H9 (cell line): ENCODE measurements at regions not wholly inside any gene's neighbourhood (a gene's known extent, or its start where the extent isn't known, plus 50 kb on each side); places are given as distances from the start of the nearest gene placed in this dataset.

Experiments
- DNase-seq: peaks from one replicate; pipeline ENCODE4 v3.0.0-alpha.2; 2017
- H2AFZ ChIP-seq: one replicate; pipeline ENCODE4 v1.6.1; 2013; ENCODE audit warnings: mild to moderate bottlenecking, low read length, control low read depth, moderate library complexity
- H2AK5ac ChIP-seq: 2 replicates; pipeline ENCODE4 v1.6.1; 2013; ENCODE audit warnings: low read length, control low read depth, mixed read lengths; ENCODE audit not compliant: insufficient read length
- H2BK120ac ChIP-seq: one replicate; pipeline ENCODE4 v1.6.1; 2013; ENCODE audit warnings: low read depth, mild to moderate bottlenecking, low read length, control low read depth, inconsistent platforms; ENCODE audit not compliant: poor library complexity, severe bottlenecking
- H2BK12ac ChIP-seq: 2 replicates; pipeline ENCODE4 v1.6.1; 2013; ENCODE audit warnings: low read length, control low read depth, mixed read lengths, low read depth; ENCODE audit not compliant: insufficient read length
- H2BK15ac ChIP-seq: 2 replicates; pipeline ENCODE4 v1.6.1; 2013; ENCODE audit warnings: low read depth, low read length, control low read depth
- H2BK20ac ChIP-seq: one replicate; pipeline ENCODE4 v1.6.1; 2013; ENCODE audit warnings: low read depth, mild to moderate bottlenecking, low read length, control low read depth, inconsistent platforms; ENCODE audit not compliant: poor library complexity, severe bottlenecking
- H2BK5ac ChIP-seq: 2 replicates; pipeline ENCODE4 v1.6.1; 2013; ENCODE audit warnings: low read length, control low read depth, mixed read lengths; ENCODE audit not compliant: insufficient read length
- H3K14ac ChIP-seq: 2 replicates; pipeline ENCODE4 v1.6.1; 2013; ENCODE audit warnings: low read length, control low read depth; ENCODE audit not compliant: insufficient read depth
- H3K18ac ChIP-seq: 2 replicates; pipeline ENCODE4 v1.6.1; 2013; ENCODE audit warnings: low read depth, mild to moderate bottlenecking, mixed read lengths, low read length, control low read depth; ENCODE audit not compliant: insufficient read length
- H3K23ac ChIP-seq: 2 replicates; pipeline ENCODE4 v1.6.1; 2013; ENCODE audit warnings: low read length, control low read depth, mixed read lengths, low read depth; ENCODE audit not compliant: insufficient read length
- H3K23me2 ChIP-seq: 2 replicates; pipeline ENCODE4 v1.6.1; 2013; ENCODE audit warnings: low read depth, mild to moderate bottlenecking, mixed read lengths, low read length, control low read depth; ENCODE audit not compliant: insufficient read length, poor library complexity, severe bottlenecking
- H3K27ac ChIP-seq: 2 replicates; pipeline ENCODE4 v1.5.1; 2013; ENCODE audit warnings: low read length, control low read depth, mixed read lengths, low read depth; ENCODE audit not compliant: insufficient read length
- H3K27me3 ChIP-seq: 2 replicates; pipeline ENCODE4 v1.6.1; 2013; ENCODE audit warnings: low read length, control low read depth, inconsistent platforms; ENCODE audit not compliant: insufficient read depth
- H3K4ac ChIP-seq: 2 replicates; pipeline ENCODE4 v1.6.1; 2013; ENCODE audit warnings: low read depth, mild to moderate bottlenecking, control low read depth, inconsistent platforms, low read length, moderate library complexity
- H3K4me1 ChIP-seq: 2 replicates; pipeline ENCODE4 v1.6.1; 2013; ENCODE audit warnings: low read length, control low read depth, inconsistent platforms; ENCODE audit not compliant: insufficient read depth
- H3K4me2 ChIP-seq: 2 replicates; pipeline ENCODE4 v1.6.1; 2013; ENCODE audit warnings: low read length, control low read depth, mixed read lengths; ENCODE audit not compliant: insufficient read length, insufficient read depth
- H3K56ac ChIP-seq: 2 replicates; pipeline ENCODE4 v1.6.1; 2013; ENCODE audit warnings: low read depth, mild to moderate bottlenecking, mixed read lengths, low read length, control low read depth; ENCODE audit not compliant: insufficient read length
- H3K79me1 ChIP-seq: 2 replicates; pipeline ENCODE4 v1.6.1; 2013; ENCODE audit warnings: low read depth, mild to moderate bottlenecking, moderate library complexity, low read length, control low read depth, inconsistent platforms; ENCODE audit not compliant: insufficient read depth, poor library complexity, severe bottlenecking
- H3K79me2 ChIP-seq: 2 replicates; pipeline ENCODE4 v1.6.1; 2013; ENCODE audit warnings: low read length, control low read depth, inconsistent platforms; ENCODE audit not compliant: insufficient read depth
- H3K9ac ChIP-seq: 2 replicates; pipeline ENCODE4 v1.6.1; 2013; ENCODE audit warnings: low read length, control low read depth, mixed read lengths; ENCODE audit not compliant: insufficient read length; ENCODE audit errors: extremely low read depth
- H3K9me3 ChIP-seq: one replicate; pipeline ENCODE4 v1.6.1; 2013; ENCODE audit warnings: low read depth, low read length, inconsistent platforms; ENCODE audit not compliant: control insufficient read depth
- H3T11ph ChIP-seq: one replicate; pipeline ENCODE4 v1.6.1; 2013; ENCODE audit warnings: mild to moderate bottlenecking, low read length, control low read depth, inconsistent platforms
- H4K20me1 ChIP-seq: one replicate; pipeline ENCODE4 v1.6.1; 2013; ENCODE audit not compliant: control insufficient read depth, insufficient read length, insufficient read depth
- H4K5ac ChIP-seq: 2 replicates; pipeline ENCODE4 v1.6.1; 2013; ENCODE audit warnings: low read depth, mild to moderate bottlenecking, mixed read lengths, low read length, control low read depth; ENCODE audit not compliant: insufficient read length
- H4K8ac ChIP-seq: replicated peaks from 2 replicates; pipeline ENCODE4 v1.6.1; 2013; ENCODE audit warnings: low read length, control low read depth, mixed read lengths, low read depth; ENCODE audit not compliant: insufficient read length
- H4K91ac ChIP-seq: 2 replicates; pipeline ENCODE4 v1.6.1; 2013; ENCODE audit warnings: low read depth, mild to moderate bottlenecking, moderate library complexity, mixed read lengths, low read length, control low read depth; ENCODE audit not compliant: insufficient read length
- H3K27ac Mint-ChIP-seq, 3 experiments: 2 replicates in 2 of 3; 3 replicates in 1 of 3; pipeline ENCODE4 v1.8.0; 2020 to 2021; ENCODE audit warnings: mixed read lengths in 3 of 3, mild to moderate bottlenecking in 1 of 3, moderate library complexity in 1 of 3
- H3K27me3 Mint-ChIP-seq: 2 replicates; pipeline ENCODE4 v1.8.0; 2021; ENCODE audit warnings: low read depth, mild to moderate bottlenecking, moderate library complexity, mixed read lengths
- H3K36me3 Mint-ChIP-seq, 3 experiments: 2 replicates in 2 of 3; 3 replicates in 1 of 3; pipeline ENCODE4 v1.8.0; 2020 to 2021; ENCODE audit warnings: low read depth in 3 of 3, mixed read lengths in 3 of 3; ENCODE audit not compliant: insufficient read depth in 1 of 3
- H3K4me1 Mint-ChIP-seq, 2 experiments: 2 replicates each; pipeline ENCODE4 v1.8.0; 2020; ENCODE audit warnings: mixed read lengths in 2 of 2
- H3K4me3 Mint-ChIP-seq, 2 experiments: 2 replicates in 1 of 2; 3 replicates in 1 of 2; pipeline ENCODE4 v1.8.0; 2020 to 2021; ENCODE audit warnings: mild to moderate bottlenecking in 2 of 2, mixed read lengths in 2 of 2, moderate library complexity in 1 of 2
- H3K9me3 Mint-ChIP-seq, 2 experiments: 2 replicates in 1 of 2; 3 replicates in 1 of 2; pipeline ENCODE4 v1.8.0; 2020; ENCODE audit warnings: mild to moderate bottlenecking in 2 of 2, mixed read lengths in 2 of 2, moderate library complexity in 1 of 2
- WGBS: extraction: QIAGEN DNeasy Blood & Tissue Kit; methylation state at CpG from one replicate; pipeline ENCODE4 v1.1.7; 2013; ENCODE audit warnings: missing lambda C conversion rate, low lambda C conversion rate, mixed read lengths; ENCODE audit not compliant: insufficient read length; ENCODE audit errors: extremely low coverage; 5-methylcytosine and 5-hydroxymethylcytosine counted together
- TF ChIP-seq, protein P1 (sequence below): fragments of 200-600 bp; sonication (generic); conservative IDR thresholded peaks from 3 replicates; pipeline ENCODE4 v1.8.0; 2021; ENCODE audit warnings: antibody characterized with exemption, mild to moderate bottlenecking

DNA sequence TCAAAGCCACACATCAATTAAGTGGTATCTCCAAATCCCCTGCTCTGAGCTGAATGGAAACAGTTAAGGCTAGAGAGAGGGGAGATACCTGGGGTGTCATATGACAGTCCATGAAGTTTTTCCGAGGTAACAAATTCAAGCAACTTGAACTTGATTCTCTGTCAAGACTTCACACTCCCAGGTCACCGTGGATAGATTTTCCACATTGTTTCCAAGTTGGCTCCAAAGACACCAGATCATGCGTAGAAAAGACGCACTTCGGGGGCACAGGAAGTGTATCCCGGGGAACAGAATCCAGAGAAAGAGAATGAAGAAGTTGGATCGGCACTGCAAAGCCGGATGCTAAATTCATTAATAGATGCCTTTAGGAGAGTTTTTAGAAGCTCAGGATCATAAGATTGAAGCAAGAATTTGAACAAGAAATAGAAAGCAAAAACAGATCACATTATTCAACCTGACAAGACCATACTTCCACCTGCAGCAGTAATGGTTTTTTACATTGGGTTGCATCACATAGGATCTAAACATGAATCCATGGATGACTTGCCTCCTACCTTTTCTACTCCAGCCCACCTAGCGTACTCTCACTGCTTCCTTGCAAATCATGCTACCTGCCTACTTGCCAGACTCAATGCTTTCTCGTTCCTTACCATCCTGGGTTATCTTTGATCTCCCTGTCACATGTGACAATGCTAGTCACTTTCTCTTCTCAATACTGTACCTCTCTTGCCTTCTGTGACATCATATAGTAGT is 253.0 kb upstream of the ADAMTS9 start:
- no peak overlapping the region for H4K5ac ChIP-seq
- no peak overlapping the region for H2BK15ac ChIP-seq
- H4K8ac ChIP-seq = no peak overlapping the region
- Mint-ChIP-seq H3K36me3 (no peaks in the 10 kb centered on the region), H3K4me3 (no peak overlapping the region), H3K27me3 (no peaks in the 10 kb centered on the region), H3K27ac (no peak overlapping the region), H3K4me1 (peaks cover 18 to 19% of the 10 kb centered on the region in 2 experiments), H3K9me3 (no peaks in the 10 kb centered on the region)
- TF ChIP-seq, protein P1, sequence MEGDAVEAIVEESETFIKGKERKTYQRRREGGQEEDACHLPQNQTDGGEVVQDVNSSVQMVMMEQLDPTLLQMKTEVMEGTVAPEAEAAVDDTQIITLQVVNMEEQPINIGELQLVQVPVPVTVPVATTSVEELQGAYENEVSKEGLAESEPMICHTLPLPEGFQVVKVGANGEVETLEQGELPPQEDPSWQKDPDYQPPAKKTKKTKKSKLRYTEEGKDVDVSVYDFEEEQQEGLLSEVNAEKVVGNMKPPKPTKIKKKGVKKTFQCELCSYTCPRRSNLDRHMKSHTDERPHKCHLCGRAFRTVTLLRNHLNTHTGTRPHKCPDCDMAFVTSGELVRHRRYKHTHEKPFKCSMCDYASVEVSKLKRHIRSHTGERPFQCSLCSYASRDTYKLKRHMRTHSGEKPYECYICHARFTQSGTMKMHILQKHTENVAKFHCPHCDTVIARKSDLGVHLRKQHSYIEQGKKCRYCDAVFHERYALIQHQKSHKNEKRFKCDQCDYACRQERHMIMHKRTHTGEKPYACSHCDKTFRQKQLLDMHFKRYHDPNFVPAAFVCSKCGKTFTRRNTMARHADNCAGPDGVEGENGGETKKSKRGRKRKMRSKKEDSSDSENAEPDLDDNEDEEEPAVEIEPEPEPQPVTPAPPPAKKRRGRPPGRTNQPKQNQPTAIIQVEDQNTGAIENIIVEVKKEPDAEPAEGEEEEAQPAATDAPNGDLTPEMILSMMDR = no peak
- H3K18ac ChIP-seq = no peak overlapping the region
- H3K23ac ChIP-seq = no peak overlapping the region
- no peaks in the 10 kb centered on the region for H3K23me2 ChIP-seq
- no peak overlapping the region for H2BK5ac ChIP-seq
- H3K14ac ChIP-seq = no peak overlapping the region
- no CpG with 5 or more reads among the region's 10 CpGs for WGBS
- no peak overlapping the region for H3K4ac ChIP-seq
- no peak overlapping the region for H2AFZ ChIP-seq
- H2BK120ac ChIP-seq = no peak overlapping the region
- no peak overlapping the region for H3K9ac ChIP-seq
- H3K56ac ChIP-seq = no peak overlapping the region
- H3T11ph ChIP-seq = no peak overlapping the region
- no peaks in the 10 kb centered on the region; the same call in 1 of the 2 replicates for H3K4me1 ChIP-seq
- no peak for DNase-seq
- no peaks in the 10 kb centered on the region for H3K27me3 ChIP-seq
- H3K79me1 ChIP-seq = no peaks in the 10 kb centered on the region
- H3K9me3 ChIP-seq = no peaks in the 10 kb centered on the region
- no peak overlapping the region for H2BK12ac ChIP-seq
- H2AK5ac ChIP-seq = no peak overlapping the region
- H2BK20ac ChIP-seq = no peak overlapping the region
- no peak overlapping the region for H3K27ac ChIP-seq
- no peak overlapping the region for H3K4me2 ChIP-seq
- H4K20me1 ChIP-seq = no peaks in the 10 kb centered on the region
- no peaks in the 10 kb centered on the region for H3K79me2 ChIP-seq
- no peak overlapping the region for H4K91ac ChIP-seq
